ENCODE measurements at regions not wholly inside any gene's neighbourhood (a gene's known extent, or its start where the extent isn't known, plus 50 kb on each side); places are given as distances from the start of the nearest gene placed in this dataset.
A peak's percentile ranks its signal among the peaks of the same experiment; 100 is the strongest.

DNA sequence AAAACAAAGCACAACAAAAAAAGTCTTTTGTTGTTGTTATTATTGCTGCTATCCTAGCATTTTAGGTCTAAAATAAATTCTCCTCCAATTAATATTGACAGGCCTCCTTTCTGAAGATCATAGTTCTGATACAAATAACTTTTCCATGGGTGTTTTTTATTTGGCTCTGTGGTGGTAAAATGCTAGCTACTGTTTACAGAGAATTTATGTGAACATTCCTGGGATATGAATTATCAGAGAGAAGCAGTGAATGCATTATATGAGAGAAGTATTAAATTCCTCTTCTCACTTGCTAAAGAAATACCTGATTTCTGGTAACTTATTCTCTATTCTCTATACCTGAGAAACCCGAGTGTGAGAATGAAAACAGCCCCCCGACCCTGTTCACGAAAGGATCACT lies 57.5 kb upstream of the TMCO5A start:
- Mint-ChIP-seq H3K4me1 (ENCODE audit: insufficient read depth, unreplicated experiment) (peaks cover 11% of the 10 kb centered on the region), H3K27me3 (ENCODE audit: insufficient read depth, unreplicated experiment) (peaks cover 94% of the 10 kb centered on the region), H3K4me3 (ENCODE audit: unreplicated experiment) (no peak overlapping the region), H3K36me3 (ENCODE audit: insufficient read depth, unreplicated experiment) (no peaks in the 10 kb centered on the region), H3K9me3 (ENCODE audit: unreplicated experiment) (no peaks in the 10 kb centered on the region), H3K27ac (ENCODE audit: low read depth, unreplicated experiment) (no peak overlapping the region)
- TF ChIP-seq, protein P1, sequence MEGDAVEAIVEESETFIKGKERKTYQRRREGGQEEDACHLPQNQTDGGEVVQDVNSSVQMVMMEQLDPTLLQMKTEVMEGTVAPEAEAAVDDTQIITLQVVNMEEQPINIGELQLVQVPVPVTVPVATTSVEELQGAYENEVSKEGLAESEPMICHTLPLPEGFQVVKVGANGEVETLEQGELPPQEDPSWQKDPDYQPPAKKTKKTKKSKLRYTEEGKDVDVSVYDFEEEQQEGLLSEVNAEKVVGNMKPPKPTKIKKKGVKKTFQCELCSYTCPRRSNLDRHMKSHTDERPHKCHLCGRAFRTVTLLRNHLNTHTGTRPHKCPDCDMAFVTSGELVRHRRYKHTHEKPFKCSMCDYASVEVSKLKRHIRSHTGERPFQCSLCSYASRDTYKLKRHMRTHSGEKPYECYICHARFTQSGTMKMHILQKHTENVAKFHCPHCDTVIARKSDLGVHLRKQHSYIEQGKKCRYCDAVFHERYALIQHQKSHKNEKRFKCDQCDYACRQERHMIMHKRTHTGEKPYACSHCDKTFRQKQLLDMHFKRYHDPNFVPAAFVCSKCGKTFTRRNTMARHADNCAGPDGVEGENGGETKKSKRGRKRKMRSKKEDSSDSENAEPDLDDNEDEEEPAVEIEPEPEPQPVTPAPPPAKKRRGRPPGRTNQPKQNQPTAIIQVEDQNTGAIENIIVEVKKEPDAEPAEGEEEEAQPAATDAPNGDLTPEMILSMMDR (IDR thresholded peaks at IDR 0.05; ENCODE audit: unreplicated experiment): no peak
- no TSS peak for BruUV-seq (replicated peaks)
- POLR2A ChIA-PET: no interaction called here
- CTCF ChIA-PET: interaction anchor here (0.7 kb wide), 1 partner anchor 777 kb away, joined by 3 read pairs; no protein-coding TSS in a partner anchor
- intact Hi-C loops (cut with micrococcal nuclease): loop anchor here (5.0 kb wide), 3 partner anchors 50 to 1375 kb away; no protein-coding TSS in a partner anchor
- no peak for DNase-seq (ENCODE audit: unreplicated experiment)

DNA sequence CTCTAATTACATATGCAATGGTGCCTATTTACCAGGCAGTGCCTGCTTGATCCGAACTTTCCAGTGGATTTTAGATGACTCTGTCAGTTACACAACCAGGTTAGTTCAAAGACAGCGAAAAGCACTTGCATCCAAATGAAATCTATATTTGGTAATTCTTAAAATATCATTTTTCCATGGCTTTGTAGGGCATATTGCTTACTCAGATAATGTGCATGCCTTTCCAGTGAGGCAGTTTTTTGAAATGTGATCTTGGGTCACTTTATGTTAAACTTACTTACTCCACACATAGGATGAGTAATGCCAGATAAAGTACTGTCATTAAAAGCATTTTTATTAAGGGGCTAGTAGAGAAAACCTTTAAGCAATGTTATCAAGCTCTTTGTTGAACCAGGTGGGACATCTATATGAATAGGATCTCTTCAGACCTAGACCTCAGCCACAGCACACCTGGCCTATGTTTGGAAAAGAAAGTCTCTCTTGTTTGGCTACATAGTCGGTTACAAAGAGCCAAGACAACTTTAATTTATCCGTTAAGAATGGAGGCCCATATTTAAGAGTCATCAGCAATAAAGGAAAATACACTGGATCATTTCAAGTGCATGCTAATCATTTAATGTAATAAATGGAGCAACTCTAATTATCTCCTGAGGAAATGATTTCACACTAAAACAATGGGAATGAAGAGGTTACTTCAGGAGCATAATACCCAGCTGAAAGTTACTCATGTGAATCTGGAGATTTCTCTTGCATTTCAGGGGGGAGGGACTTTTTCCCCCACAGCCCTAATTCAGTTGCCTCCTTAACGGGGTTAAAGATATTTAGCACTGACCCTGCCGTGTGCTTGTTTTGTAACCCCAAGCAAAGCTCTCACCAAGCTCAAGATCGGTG lies 56.3 kb upstream of the TMCO5A start:
- DNase-seq (ENCODE audit: unreplicated experiment): peak; percentile 25
- BruUV-seq (replicated peaks): no TSS peak
- Mint-ChIP-seq H3K27ac (ENCODE audit: low read depth, unreplicated experiment) (no peak overlapping the region), H3K9me3 (ENCODE audit: unreplicated experiment) (no peaks in the 10 kb centered on the region), H3K4me3 (ENCODE audit: unreplicated experiment) (no peak overlapping the region), H3K36me3 (ENCODE audit: insufficient read depth, unreplicated experiment) (no peaks in the 10 kb centered on the region), H3K4me1 (ENCODE audit: insufficient read depth, unreplicated experiment) (peaks cover 11% of the 10 kb centered on the region), H3K27me3 (ENCODE audit: insufficient read depth, unreplicated experiment) (peaks cover 94% of the 10 kb centered on the region)
- ChIA-PET POLR2A (no interaction called here), CTCF (interaction anchor here (1.2 kb wide), 1 partner anchor 85 kb away, joined by 3 read pairs; no protein-coding TSS in a partner anchor)
- TF ChIP-seq, protein P1 (IDR thresholded peaks at IDR 0.05; ENCODE audit: unreplicated experiment): no peak
- intact Hi-C loops (cut with micrococcal nuclease): loop anchor here (5.0 kb wide), 3 partner anchors 51 to 1376 kb away; no protein-coding TSS in a partner anchor

DNA sequence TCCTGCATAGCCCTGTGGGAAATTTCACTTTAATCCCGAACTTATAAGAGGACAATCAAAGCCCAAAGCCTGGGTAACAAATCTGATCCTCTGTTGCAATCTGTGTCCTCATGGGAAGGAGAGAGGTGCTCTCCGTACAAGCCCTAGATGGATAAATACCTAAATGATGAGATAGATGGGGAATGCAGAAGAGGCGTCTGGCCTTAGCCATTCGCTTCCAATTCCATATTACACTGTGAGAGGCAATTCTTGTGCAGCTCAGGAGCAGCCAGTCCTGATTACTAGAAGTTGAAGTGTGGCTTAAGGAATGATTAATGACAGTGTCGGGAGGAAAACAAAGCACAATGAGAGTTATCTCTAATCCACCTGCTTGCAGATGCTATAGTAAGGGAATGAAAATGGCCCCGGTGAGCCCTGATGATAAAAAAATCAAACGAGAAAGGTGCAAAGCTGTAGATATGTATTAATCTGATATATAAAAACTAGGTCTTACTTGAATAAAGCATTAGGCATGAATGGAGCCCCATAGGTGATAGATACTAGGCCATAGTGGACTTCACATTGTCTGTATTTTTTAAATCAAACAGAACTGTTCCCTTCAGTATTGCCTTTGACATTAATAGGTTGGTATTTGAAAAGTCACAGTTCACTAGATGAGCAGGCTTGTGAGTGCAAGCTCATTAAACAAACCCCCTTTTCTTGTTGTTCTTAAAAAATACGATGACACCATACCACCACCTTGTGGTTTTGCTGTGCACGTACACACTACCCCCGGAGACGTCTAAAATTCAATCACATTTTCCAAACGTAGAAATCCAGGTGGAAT lies 54.2 kb upstream of the TMCO5A start:
- BruUV-seq (replicated peaks): no TSS peak
- no peaks in the 10 kb centered on the region for H3K36me3 Mint-ChIP-seq (ENCODE audit: insufficient read depth, unreplicated experiment)
- ChIA-PET CTCF (interaction anchor here (0.6 to 5.9 kb wide), 32 partner anchors 9 to 1886 kb away, joined by 3 to 49 read pairs (median 3); no protein-coding TSS in a partner anchor), POLR2A (no interaction called here)
- no peak overlapping the region for H3K27ac Mint-ChIP-seq (ENCODE audit: low read depth, unreplicated experiment)
- peak; percentile 34 for DNase-seq (ENCODE audit: unreplicated experiment)
- no peak overlapping the region for H3K4me3 Mint-ChIP-seq (ENCODE audit: unreplicated experiment)
- peaks cover 98% of the 10 kb centered on the region for H3K27me3 Mint-ChIP-seq (ENCODE audit: insufficient read depth, unreplicated experiment)
- intact Hi-C loops (cut with micrococcal nuclease): loop anchor here (1.0 to 5.0 kb wide), 3 partner anchors 115 to 998 kb away; no protein-coding TSS in a partner anchor
- no peaks in the 10 kb centered on the region for H3K9me3 Mint-ChIP-seq (ENCODE audit: unreplicated experiment)
- TF ChIP-seq, protein P1 (IDR thresholded peaks at IDR 0.05; ENCODE audit: unreplicated experiment): peak; percentile 68
- H3K4me1 Mint-ChIP-seq (ENCODE audit: insufficient read depth, unreplicated experiment): peaks cover 11% of the 10 kb centered on the region

DNA sequence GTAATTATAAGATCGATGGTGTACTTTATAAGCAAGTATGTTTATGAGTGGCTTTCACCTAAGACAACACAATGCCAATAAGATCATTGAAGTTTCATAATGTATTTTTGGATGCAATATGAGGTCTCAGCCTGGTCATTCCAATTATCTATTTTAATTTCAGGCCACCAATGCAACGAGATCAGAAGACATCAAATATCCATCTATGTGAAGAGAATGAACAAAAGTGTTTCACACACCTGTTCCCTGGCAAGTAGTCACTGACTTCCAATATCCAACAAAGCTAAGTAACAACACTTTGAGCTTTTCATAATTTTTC lies 53.6 kb upstream of the TMCO5A start:
- Mint-ChIP-seq H3K27ac (ENCODE audit: low read depth, unreplicated experiment) (no peak overlapping the region), H3K4me1 (ENCODE audit: insufficient read depth, unreplicated experiment) (peaks cover 11% of the 10 kb centered on the region)
- intact Hi-C loops (cut with micrococcal nuclease): loop anchor here (1.0 to 5.0 kb wide), 3 partner anchors 116 to 998 kb away; no protein-coding TSS in a partner anchor

More for the DNA sequence above, 53.6 kb upstream of the TMCO5A start:
- Mint-ChIP-seq H3K4me3 (ENCODE audit: unreplicated experiment) (no peak overlapping the region), H3K27me3 (ENCODE audit: insufficient read depth, unreplicated experiment) (peaks cover 92% of the 10 kb centered on the region), H3K36me3 (ENCODE audit: insufficient read depth, unreplicated experiment) (no peaks in the 10 kb centered on the region), H3K9me3 (ENCODE audit: unreplicated experiment) (no peaks in the 10 kb centered on the region)
- POLR2A ChIA-PET: no interaction called here
- TF ChIP-seq, protein P1 (IDR thresholded peaks at IDR 0.05; ENCODE audit: unreplicated experiment): no peak
- no peak for DNase-seq (ENCODE audit: unreplicated experiment)
- no TSS peak for BruUV-seq (replicated peaks)
- CTCF ChIA-PET: interaction anchor here (0.6 to 5.9 kb wide), 27 partner anchors 10 to 1886 kb away, joined by 3 to 49 read pairs (median 3); no protein-coding TSS in a partner anchor
